Lung microvascular endothelial cell (primary cell): ENCODE measurements at regions not wholly inside any gene's neighbourhood (a gene's known extent, or its start where the extent isn't known, plus 50 kb on each side); places are given as distances from the start of the nearest gene placed in this dataset.
"Not testable (repeated sequence)": the region's sequence is repeated elsewhere in the genome, so short reads cannot be mapped to it uniquely, and the experiment has no call there.

Experiments used
- DNase-seq, 2 donors: peaks; one replicate each; pipeline versions ENCODE4 v3.0.0 to v3.0.0-alpha.2; 2010; ENCODE audit warnings: low read depth in 2 of 2

DNA sequence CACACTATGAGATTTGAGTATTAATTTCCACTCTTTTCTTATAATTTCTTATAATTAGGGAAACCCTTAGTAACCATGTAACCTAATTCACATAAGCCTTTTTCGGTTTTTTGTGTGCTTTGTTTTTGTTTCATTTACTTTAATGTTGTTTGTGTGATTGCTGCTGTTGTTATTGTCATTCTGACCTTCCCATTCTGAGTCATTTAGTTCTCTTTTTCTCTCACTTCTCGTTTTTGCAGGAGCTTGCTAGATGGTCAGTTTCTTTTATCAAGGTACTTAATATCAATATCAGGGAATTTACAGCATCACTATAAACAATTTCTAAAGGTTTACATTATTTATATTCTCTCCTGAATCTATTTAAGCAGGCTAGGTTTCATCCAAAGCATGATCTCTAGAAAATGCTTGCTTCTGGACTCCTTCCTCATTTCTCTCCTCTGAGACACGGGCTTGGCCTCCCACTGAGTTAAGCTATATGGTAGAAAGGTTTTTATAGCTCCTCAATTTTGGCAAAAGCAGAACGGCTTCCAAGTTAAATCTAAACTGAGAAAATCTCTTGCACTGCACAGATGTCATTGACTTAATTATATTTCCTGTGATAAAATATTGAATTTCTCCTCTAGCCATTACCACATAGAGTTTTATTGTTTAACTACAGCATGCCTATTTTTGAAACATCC is 534.2 kb downstream of the NSUN3 start:
- DNase-seq, result no peak

DNA sequence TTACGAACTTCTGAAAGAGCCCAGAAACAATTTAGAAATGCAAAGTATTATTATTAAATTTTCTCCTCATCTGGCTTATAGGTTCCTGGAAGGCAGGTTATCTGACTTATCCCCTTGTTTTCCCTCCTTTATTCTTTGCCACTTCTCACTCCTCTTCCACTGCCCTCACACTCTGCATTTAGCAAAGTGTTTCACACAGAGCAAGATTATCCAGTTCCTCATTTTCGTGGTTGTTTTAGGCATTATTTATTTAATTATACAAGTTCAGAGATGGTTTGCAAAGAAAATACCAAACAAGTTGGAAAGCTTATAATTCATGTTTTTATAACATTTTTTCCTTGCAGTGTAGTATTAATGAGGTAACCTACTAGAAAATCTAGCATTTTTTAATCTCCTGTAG is 544.9 kb downstream of the NSUN3 start:
- no peak for DNase-seq

DNA sequence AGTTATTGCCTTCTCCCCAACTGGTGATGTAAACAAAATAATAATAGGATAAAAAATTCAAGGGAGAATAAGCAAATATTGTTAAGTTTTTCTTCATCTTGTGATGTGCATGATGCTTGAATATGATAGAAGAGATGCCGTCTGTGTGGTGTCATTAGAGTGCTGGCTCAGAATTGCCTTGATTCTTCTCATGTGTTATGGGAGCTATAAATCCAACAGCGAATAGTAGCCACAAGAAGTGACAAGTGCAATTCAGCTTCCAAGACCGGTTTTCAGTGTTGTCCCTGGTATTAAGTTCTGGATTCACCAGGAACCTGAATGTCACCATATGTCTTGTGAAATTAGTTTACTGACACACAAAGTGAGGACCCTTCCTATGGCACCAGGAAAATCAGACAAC is 547.0 kb downstream of the NSUN3 start:
- no peak for DNase-seq

DNA sequence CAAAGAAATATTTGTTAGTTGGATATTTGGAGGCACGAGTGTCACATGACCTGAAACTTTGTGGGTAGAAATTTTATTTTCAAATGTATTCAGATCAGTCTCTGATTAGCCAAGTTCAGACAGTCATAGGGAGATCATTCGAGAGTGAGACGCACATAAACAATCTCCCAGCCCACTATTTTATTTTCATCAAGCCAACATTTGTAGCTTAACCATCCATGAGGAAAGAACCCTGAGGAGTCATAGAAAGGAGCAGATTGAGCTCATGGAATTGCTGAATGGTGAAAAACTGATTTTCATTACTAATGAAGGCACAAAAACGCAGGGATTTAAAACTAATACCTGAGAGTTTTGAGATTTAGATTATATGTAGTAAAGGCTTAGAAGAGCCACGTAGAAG is 548.7 kb downstream of the NSUN3 start:
- no peak for DNase-seq

DNA sequence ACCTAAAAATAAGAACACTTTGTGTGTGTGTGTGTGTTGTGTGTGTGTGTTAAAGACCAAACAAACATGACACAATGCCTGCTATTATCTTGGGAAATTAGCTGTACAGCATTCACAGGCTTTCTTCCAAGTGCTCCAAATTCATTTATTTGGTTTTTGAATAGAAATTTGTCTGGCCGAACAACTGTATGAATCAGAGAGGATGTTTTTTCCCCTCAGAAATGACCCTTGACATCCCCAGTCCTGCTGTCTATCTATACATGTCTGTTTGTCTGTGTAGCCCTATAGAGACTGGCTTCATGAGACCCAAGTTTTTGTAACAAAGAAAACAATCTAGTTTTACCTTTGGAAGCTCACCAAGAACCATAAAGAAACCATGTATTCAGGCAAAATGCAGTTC is 549.8 kb downstream of the NSUN3 start:
- peak in 1 of 2 donors; percentile 60 for DNase-seq

DNA sequence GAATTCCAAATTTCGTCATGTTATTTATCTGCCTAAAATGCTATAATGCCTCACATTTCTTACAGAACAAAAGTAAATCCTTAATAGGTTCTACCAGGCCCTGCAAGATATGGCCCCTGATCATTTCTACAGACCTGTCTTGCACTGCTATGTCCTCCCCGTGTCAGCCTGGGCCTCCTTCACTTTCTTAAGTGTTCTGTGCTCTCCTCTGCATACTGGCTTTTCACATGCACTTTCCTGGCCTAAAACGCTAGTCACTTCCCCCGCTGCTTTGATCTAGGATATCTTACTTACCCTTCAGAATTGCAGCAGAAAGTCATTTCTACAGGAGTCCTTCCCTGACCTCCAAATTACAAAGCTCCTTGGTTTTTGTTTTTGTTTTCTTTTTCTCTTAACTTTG is 551.3 kb downstream of the NSUN3 start:
- DNase-seq, result no peak

DNA sequence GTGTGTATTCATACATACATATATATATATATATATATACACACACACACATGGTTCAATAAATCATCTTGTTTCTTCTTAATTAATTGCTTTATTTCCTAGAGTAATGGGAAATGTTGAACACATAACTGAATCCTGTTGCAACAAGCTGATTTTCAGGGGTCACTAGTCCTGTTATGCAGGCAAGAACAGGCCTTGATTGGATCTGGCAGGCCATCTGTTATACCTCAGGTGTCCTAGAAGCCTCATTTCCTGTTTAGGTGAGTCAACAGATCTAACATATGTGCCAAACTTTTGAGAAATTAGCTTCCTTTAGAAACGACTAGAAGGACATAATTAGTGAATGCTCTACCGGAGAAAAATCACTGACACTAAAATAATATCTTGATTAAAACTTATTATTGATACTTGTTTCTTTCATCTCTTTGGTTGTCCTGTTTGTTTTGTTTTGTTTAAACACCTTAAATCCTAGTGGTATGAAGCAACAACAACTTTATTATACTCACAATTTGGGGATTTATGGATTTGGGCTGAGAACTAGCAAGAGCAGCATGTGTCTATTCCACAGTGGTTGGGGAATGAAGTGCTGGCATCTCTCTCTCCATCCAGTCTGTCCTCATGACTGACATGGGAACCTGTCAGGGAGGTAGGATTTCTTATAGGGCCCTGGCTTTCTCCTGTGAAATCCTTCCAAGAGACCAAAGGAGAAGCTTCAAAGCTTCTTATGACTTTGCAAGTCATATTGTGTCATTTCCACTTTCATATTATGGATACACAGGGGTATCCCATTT is 552.6 kb downstream of the NSUN3 start:
- DNase-seq, result no peak

DNA sequence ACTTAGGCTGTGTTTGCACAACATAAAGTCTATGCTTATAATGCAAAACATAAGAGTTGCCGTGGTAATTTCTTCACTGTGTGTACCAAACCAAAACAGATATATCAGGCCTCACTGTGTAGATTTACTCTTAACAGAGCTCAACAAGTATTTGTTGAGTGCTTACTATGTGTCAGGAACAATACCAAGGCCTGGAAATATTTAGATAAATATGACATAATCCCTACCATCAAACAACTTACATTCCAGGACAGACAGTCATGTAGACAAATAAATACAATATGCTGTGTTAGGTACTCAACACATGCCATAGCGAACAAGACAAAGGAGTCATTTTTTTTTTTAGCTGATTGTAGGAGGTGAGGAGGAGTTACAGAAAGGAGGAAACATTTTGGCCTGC is 554.0 kb downstream of the NSUN3 start:
- DNase-seq, result no peak

DNA sequence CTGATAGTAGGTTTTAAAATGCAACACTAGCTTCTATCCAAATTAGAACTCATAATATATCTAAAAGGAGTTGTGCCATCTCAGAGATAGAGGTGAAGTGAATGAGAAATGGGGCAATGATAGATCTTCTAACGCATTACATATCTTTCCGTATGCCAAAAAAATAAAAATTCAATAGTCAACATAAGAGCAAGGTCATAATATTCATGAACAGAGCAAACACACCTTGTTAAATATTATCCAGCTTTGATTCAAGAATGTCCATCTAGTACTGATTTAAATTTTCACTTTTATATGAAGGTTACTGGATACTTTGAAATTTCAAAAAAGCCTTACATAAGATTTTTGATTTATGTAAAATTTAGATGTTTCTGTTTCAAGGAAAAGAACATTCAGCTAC is 554.5 kb downstream of the NSUN3 start:
- no peak for DNase-seq

DNA sequence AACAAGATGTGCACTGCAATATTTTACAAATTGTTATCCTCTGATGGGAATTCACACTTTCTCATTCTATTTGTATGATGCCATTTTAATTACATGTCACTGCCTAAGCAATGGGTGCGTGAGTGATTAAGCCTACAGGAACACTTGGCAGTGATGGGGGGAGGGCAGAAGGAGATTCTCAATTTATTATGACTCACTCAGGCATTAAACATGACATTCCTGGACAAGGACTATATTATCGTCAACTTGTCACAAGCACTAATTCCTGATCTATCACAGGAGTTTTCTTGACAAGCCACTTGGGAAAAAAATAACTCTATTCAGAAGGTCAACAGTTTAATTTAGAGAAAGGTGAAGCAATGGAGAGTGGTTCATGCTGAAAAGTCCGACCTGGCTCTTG is 556.8 kb downstream of the NSUN3 start:
- no peak for DNase-seq

DNA sequence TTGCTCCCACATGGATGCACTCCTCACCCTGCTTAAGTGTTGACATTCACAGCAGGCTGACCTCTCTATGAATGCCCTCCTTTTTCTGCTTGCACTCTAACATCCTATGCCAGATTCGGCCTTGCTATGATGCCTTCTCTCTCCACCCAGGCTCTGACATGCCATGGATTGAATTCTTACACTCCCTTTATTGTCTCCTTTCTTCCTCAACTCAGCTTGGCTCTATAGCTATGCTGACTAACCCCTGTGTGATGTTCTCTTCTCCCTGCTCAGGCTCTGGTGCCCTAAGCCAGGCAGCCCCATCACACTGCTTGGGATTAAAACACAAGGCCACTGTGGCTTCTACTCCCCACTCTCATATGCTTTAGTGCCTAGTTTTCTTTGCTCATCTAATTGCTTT is 563.7 kb downstream of the NSUN3 start:
- DNase-seq, result no peak

DNA sequence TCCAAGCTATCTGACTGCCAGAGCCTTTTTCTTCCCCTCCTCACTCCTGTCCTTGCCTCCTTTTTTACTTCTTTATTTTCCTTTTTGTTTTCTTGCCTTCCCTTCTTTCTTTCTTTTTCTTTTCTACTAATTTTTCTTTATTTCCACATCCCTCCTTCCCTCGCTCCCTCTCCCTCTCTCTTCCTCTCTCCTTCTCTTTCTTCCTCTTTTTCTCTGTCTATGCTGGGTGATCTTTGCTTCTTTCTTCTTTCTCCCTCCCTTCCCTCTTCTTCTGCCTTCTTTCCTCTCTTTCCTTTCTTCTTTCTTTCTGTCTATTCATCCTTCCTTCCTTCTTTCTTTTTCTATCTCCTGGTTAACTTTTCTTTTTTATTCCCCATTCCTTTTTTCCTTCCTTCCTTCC is 564.8 kb downstream of the NSUN3 start:
- no peak for DNase-seq

DNA sequence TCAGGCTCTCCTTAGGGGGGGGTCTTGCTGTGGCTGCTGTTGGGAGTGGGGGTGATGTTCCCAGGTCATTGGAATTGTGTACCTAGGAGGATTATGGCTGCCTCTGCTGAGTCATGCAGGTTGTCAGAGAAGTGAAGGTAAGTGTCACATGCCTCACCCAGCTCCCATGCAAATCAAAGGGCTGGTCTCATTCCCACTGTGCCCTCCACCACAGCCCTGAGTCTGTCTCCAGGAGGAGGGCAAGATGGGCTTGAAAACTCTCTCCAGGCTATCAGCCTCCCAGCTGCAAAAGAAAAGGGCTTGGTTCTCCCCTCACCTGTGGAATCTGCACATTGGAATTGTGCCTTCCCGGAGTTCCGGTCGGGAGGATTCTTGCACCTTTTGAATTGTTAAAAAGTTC is 580.5 kb downstream of the NSUN3 start:
- no peak for DNase-seq

DNA sequence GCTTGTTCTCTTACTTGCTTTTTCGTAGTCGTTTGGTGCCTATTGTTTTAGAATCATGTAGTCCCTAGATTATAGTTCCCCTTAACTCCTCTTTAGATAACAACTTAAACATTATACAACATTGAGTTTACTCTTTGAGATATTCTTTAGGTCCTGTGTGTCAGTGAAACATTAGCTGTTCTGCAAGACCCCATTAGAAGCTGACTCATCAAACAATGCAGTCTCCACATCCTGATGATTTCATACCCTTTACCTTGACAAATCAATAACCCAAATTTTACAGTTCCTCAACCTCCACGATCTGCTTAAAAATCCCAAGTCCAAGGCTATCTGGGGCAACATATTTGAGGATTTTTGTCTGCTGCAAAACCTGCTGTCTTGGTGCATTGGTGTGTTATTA is 582.9 kb downstream of the NSUN3 start:
- no peak for DNase-seq

DNA sequence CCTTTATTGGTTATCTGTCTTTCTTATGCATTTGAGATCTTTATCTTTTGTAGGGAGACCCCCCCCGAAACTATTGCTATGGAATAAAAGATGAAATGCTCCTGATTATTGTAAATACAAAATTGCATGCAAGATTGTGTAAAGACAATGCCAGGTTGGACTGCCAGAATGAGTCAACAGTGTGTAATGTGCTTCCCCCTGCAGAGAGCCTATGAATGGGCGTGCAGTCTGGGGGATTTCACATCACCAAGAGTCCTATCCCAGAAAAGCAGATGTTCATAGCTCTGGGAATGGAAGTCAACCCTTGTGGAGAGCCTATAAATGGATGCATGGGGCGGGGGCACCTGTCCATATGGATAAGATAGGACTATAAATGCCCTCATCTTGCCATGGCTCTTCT is 584.3 kb downstream of the NSUN3 start:
- DNase-seq, result peak in 1 of 2 donors; percentile 9

DNA sequence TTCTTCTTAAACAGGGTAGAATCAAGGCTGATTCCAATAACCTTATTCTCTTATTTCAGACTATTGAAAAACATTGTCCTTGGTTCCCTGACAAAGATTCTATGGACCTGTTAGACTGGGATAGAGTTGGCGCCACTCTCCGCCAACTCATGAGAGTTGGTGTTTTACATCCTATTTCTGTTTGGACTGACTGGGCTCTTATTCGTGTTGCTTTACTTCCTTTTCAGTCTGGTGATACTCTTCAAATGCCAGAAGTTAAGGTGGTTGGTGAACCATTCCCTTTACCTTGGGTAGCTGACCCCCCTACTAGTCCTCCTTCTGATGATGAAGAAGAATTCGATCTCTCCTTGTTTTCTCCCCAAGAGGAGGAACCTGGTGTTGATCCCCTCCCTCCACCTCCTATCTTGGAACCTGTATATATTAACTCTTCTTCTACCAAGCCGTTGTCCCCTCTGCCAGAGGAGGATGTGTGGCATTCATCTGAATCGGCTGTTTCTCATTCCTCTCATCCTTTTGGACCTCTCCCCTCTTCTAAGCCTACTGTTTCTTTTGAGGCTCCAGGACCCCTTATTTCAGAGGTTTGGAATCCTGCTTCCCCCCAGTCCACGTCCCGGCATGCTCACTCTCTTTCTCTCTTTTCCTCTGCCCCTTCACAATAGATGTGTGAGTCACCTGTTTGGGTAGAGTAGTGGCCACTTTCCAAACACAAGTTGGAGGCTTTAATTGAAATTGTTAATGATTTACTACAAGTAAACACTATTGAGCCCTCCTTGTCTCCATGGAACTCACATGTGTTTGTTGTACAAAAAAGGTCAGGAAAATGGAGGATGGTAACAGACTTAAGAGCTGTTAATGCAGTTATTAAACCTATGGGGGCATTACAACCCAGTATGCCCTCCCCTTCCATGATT is 585.7 kb downstream of the NSUN3 start:
- DNase-seq, result not testable (repeated sequence)

DNA sequence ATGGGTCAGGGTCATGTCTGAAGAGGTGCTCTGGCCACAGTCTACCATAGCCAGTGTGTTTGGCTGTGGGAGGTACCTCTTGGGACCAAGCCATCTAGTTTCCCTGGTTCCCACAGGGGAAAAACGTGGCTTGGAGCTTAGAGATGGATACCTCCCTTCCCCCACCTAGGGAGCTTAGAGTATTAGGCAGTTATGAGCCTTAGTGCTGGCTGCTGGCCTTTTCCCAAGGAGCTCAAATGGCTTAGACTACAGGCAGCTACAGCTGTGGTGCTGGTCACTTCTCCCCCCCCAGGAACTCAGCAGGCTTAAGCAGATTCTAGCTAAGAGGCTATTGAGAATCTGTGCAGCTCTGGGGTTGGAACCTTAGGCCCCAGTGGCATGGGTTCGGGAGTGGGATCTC is 591.2 kb downstream of the NSUN3 start:
- DNase-seq, result no peak

DNA sequence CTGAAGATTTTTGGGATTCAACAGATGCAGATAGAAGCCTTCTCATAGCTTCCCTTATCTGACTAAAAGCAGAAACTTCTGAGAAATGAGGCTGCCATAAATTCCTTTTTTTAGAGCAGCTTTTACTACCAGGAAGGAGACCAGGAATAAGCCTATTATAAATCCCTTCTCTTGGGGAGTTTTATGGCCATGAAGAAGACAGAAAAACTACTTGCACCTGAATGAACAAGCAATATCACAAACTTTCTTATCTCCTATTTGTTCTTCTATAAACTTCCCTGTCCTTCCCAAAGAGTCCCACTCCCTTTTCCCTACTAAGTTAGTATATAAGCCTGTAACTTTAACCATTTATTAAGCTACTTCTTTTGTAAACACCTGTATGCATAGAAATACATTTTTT is 603.1 kb downstream of the NSUN3 start:
- no peak for DNase-seq

DNA sequence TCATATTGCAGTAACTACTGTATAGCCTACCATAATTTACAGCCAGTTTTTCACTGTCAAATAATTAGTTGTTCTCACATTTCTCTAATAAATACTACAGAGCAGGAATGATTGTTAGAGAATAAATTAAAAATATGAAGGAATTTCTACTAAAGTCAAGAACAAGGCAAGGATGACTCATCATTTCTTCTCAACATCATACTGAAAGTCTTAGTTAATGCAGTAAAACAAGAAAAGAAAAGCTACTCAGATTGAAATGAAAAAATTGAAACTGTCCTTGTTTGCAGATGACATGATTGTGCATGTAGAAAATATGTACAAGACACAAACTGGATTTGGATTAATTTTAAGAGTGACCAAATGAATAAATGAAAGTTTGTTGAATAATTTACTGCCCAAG is 608.2 kb downstream of the NSUN3 start:
- DNase-seq, result no peak

DNA sequence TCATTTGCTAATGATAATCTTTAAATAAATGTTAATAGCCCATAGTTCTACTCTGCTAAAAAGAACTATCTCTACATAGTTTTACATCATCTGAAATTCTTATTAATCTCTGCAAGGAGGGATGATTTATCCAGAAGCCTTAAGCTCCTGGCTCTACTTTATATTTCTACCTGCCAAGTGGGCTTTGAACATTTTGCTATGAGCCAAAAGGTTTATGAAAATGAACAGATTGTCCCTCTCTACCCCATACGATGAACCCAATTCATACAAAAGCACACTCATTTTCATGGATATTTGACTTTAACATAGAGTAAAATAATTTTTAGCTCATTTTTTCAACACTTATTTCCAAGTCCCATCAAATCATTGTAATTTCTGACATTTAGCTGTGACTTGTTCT is 611.0 kb downstream of the NSUN3 start:
- DNase-seq, result no peak

DNA sequence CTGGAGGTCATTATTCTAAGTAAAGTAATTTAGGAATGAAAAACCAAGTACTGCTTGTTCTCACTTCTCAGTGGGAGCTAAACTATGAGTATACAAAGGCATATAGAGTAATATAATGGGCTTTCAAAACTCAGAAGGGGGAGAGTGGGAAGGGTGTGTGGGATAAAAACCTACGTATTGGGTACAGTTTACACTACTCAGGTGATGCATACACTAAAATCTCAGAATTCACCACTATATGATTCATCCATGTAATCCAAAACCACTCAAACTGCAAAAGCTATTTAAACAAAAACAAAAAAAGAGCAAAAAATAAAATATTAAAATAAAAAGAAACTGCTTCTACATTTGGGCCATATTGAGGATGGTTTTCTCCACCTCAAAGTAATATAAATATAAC is 623.3 kb downstream of the NSUN3 start:
- DNase-seq, result no peak

DNA sequence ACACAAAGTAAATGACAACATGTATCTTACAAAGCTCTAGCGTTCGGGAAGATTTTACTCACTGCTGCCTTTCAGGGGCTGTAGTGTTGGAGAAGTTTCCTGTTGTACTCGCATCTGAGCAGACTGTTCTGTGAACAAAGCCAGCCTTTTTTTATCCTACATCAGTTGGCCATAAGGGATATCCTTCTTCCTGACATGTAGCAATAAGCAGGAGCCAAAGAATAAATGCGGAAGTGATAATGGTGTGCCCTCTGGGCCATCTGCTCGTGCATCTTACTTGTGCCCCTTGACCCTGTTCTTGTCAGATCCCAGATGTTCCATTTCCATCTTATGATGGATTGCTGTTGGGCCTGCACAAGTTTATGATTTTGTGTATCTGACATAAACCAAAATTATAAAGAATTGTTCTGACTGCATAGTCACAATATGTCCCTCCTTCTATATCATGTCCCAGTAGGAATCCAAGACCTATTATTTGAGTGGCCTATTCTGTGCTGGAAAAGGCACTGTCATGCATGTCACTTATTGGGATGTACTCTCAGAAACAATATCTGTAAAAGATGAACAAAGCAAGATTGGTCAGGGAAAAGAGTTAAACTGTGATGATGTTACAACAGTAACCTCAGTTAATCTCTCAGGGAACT is 631.3 kb downstream of the NSUN3 start:
- DNase-seq, result no peak
